HCT116 (cell line): ENCODE measurements at regions not wholly inside any gene's neighbourhood (a gene's known extent, or its start where the extent isn't known, plus 50 kb on each side); places are given as distances from the start of the nearest gene placed in this dataset.

Source experiments
- ATAC-seq: fragments of 200-7000 bp; cut with Tn5 transposase; 2 replicates; pipeline ENCODE4 v1.9.1; 2020; ENCODE audit warnings: mild to moderate bottlenecking, moderate library complexity
- BruUV-seq: library from RNA; stranded (reverse); fragments of 400-500 nt; replicated peaks from 2 replicates; lab custom pipeline; 2021; lab: Mats Ljungman, UMichigan
- CTCF ChIA-PET: fragments of 300-600 bp; sonication (Branson Sonifier 250); formaldehyde crosslinking; loops from one replicate; lab custom pipeline; 2021; ENCODE audit warnings: antibody characterized with exemption; lab: Charles Lee
- POLR2A ChIA-PET: fragments of 300-600, 350-600 bp; sonication (Branson Sonifier 250); formaldehyde crosslinking; loops from one replicate; lab custom pipeline; 2021; ENCODE audit warnings: antibody characterized with exemption; lab: Charles Lee
- RAD21 ChIA-PET, 2 experiments: fragments of 300-600 bp; sonication (Branson Sonifier 250); formaldehyde crosslinking; loops; one replicate each; lab custom pipeline; 2023; ENCODE audit warnings: low total read pairs in 2 of 2; ENCODE audit not compliant: uncharacterized antibody in 2 of 2, unreplicated experiment in 2 of 2, low non-redundant PET in 1 of 2; lab: Charles Lee
- DNase-seq: peaks from one replicate; pipeline ENCODE4 v3.0.0-alpha.2; 2010; ENCODE audit warnings: low read depth, low spot score
- H2AFZ ChIP-seq: fragments of 200-600 bp; shearing (Covaris generic), sonication (generic); 2 replicates; pipeline ENCODE4 v1.6.1; 2017; ENCODE audit warnings: low read depth, mixed run types, mixed read lengths, antibody characterized with exemption, low read length; ENCODE audit not compliant: poor library complexity, severe bottlenecking
- H3K27ac ChIP-seq: 2 replicates; pipeline ENCODE4 v1.5.1; 2012; ENCODE audit warnings: low read depth, low read length
- H3K27me3 ChIP-seq: fragments of 200-600 bp; sonication (generic); 2 replicates; pipeline ENCODE4 v1.6.1; 2016; ENCODE audit warnings: mixed run types, low read length, mixed read lengths; ENCODE audit not compliant: insufficient read depth
- H3K36me3 ChIP-seq, 2 experiments: fragments of 200-500 bp in 1 of 2; fragments of 200-600 bp in 1 of 2; sonication (Bioruptor generic) in 1 of 2; sonication (generic) in 1 of 2; 2 replicates each; pipeline versions ENCODE4 v1.5.1 to v1.6.1; 2014 to 2016; ENCODE audit warnings: low read length in 2 of 2, inconsistent platforms in 1 of 2, mixed read lengths in 1 of 2, mixed run types in 1 of 2; ENCODE audit not compliant: insufficient read depth in 2 of 2, control insufficient read depth in 1 of 2
- H3K4me1 ChIP-seq, 2 experiments: fragments of 200-600 bp in 1 of 2; sonication (generic) in 1 of 2; 2 replicates each; pipeline versions ENCODE4 v1.5.1 to v1.6.1; 2012 to 2017; ENCODE audit warnings: low read length in 2 of 2, inconsistent platforms in 1 of 2, mild to moderate bottlenecking in 1 of 2, mixed read lengths in 1 of 2, mixed run types in 1 of 2, moderate library complexity in 1 of 2; ENCODE audit not compliant: insufficient read depth in 2 of 2, control insufficient read depth in 1 of 2
- H3K4me2 ChIP-seq: fragments of 200-600 bp; sonication (generic); 2 replicates; pipeline ENCODE4 v1.6.1; 2017; ENCODE audit warnings: mixed run types, low read length, mixed read lengths
- H3K4me3 ChIP-seq, 2 experiments: fragments of 200-600 bp in 1 of 2; sonication (generic) in 1 of 2; replicated peaks in 1 of 2; 2 replicates each; pipeline ENCODE4 v1.5.1; 2011 to 2016; ENCODE audit warnings: low read length in 2 of 2, control low read depth in 1 of 2, low read depth in 1 of 2, mild to moderate bottlenecking in 1 of 2, mixed read lengths in 1 of 2, mixed run types in 1 of 2
- H3K79me2 ChIP-seq: fragments of 200-600 bp; sonication (generic); 2 replicates; pipeline ENCODE4 v1.6.1; 2017; ENCODE audit warnings: mild to moderate bottlenecking, mixed run types, low read length, moderate library complexity, mixed read lengths; ENCODE audit not compliant: insufficient read depth
- H3K9ac ChIP-seq: fragments of 200-600 bp; sonication (generic); 2 replicates; pipeline ENCODE4 v1.6.1; 2016; ENCODE audit warnings: low read length, mixed read lengths
- H3K9me2 ChIP-seq: fragments of 200-600 bp; sonication (generic), shearing (Covaris generic); 2 replicates; pipeline ENCODE4 v1.6.1; 2017; ENCODE audit warnings: mixed run types, mild to moderate bottlenecking, moderate library complexity; ENCODE audit not compliant: insufficient read depth
- H3K9me3 ChIP-seq, 2 experiments: fragments of 200-500 bp in 1 of 2; fragments of 200-600 bp in 1 of 2; sonication (Bioruptor generic) in 1 of 2; sonication (generic) in 1 of 2; 2 replicates each; pipeline ENCODE4 v1.6.1; 2014 to 2017; ENCODE audit warnings: low read length in 2 of 2, mixed read lengths in 2 of 2, inconsistent platforms in 1 of 2, low read depth in 1 of 2, mild to moderate bottlenecking in 1 of 2, mixed run types in 1 of 2, moderate library complexity in 1 of 2; ENCODE audit not compliant: control insufficient read depth in 1 of 2, insufficient read depth in 1 of 2
- H4K20me1 ChIP-seq: fragments of 200-600 bp; sonication (generic), shearing (Covaris generic); 2 replicates; pipeline ENCODE4 v1.6.1; 2017; ENCODE audit warnings: mixed run types, mild to moderate bottlenecking, moderate library complexity; ENCODE audit not compliant: insufficient read depth
- ATF3 ChIP-seq: IDR thresholded peaks from 2 replicates; pipeline ENCODE4 v1.6.1; 2012
- CTCF ChIP-seq, 3 experiments: fragments of 200-600 bp in 1 of 3; sonication (generic) in 1 of 3; IDR thresholded peaks in 2 of 3; conservative IDR thresholded peaks in 1 of 3; 2 replicates each; pipeline ENCODE4 v1.5.1; 2012 to 2017; ENCODE audit warnings: low read depth in 2 of 3, low read length in 2 of 3, antibody characterized with exemption in 1 of 3, borderline replicate concordance in 1 of 3, control low read depth in 1 of 3, mild to moderate bottlenecking in 1 of 3, mixed read lengths in 1 of 3, mixed run types in 1 of 3, moderate library complexity in 1 of 3; ENCODE audit not compliant: insufficient read depth in 1 of 3
- JUND ChIP-seq: IDR thresholded peaks from 2 replicates; pipeline ENCODE4 v1.6.1; 2012
- MAX ChIP-seq: IDR thresholded peaks from 2 replicates; pipeline ENCODE4 v1.6.1; 2012
- POLR2A ChIP-seq: IDR thresholded peaks from 2 replicates; pipeline ENCODE4 v1.7.0; 2011; ENCODE audit warnings: borderline replicate concordance; ENCODE audit not compliant: insufficient read depth, insufficient read length; ENCODE audit errors: extremely low read depth
- RAD21 ChIP-seq: IDR thresholded peaks from 2 replicates; pipeline ENCODE4 v1.6.1; 2012; ENCODE audit warnings: low read depth, mild to moderate bottlenecking
- SIN3A ChIP-seq: IDR thresholded peaks from 2 replicates; pipeline ENCODE4 v1.6.1; 2012; ENCODE audit warnings: low read depth
- SRF ChIP-seq: IDR thresholded peaks from 2 replicates; pipeline ENCODE4 v1.6.1; 2012; ENCODE audit warnings: low read depth
- TCF7L2 ChIP-seq: IDR thresholded peaks from 2 replicates; pipeline ENCODE4 v1.7.0; 2011; ENCODE audit warnings: borderline replicate concordance, inconsistent platforms; ENCODE audit not compliant: insufficient read depth, insufficient read length; ENCODE audit errors: extremely low read depth
- YY1 ChIP-seq: IDR thresholded peaks from 2 replicates; pipeline ENCODE4 v1.6.1; 2011; ENCODE audit warnings: low read length, low read depth, moderate library complexity, mild to moderate bottlenecking; ENCODE audit not compliant: insufficient replicate concordance; ENCODE audit errors: extremely low read depth
- ZBTB33 ChIP-seq: IDR thresholded peaks from 2 replicates; pipeline ENCODE4 v1.6.1; 2011; ENCODE audit warnings: mild to moderate bottlenecking, low read length, moderate library complexity; ENCODE audit not compliant: insufficient replicate concordance; ENCODE audit errors: extremely low read depth
- intact Hi-C: fragments of 100-400 bp; cut with micrococcal nuclease; formaldehyde crosslinking; loops from 2 replicates; pipeline ENCODE4 v1.10.0; 2022

- no TSS peak for BruUV-seq
These were observed 764.2 kb upstream of the ZNF608 start for GRCh38 chr5:125510651-125511050.

More at GRCh38 chr5:125510651-125511050, 764.2 kb upstream of the ZNF608 start:
- no peaks in the 10 kb centered on the region for H4K20me1 ChIP-seq
- no peaks in the 10 kb centered on the region for H3K4me1 ChIP-seq
- no peak overlapping the region for H3K4me2 ChIP-seq
- H3K9me2 ChIP-seq, result no peaks in the 10 kb centered on the region
- TF ChIP-seq MAX, result no peak
- no peak for TF ChIP-seq CTCF (IDR thresholded peaks at IDR 0.05 in 2 of 3, conservative IDR thresholded peaks at IDR 0.05 in 1 of 3; ENCODE audit: borderline replicate concordance in 1 of 3, insufficient read depth in 1 of 3, low read depth in 2 of 3, low read length in 2 of 3)
- no peak for TF ChIP-seq YY1
- no peak for TF ChIP-seq RAD21
- no peak for TF ChIP-seq ATF3
- TF ChIP-seq TCF7L2, result no peak
- no peak for TF ChIP-seq POLR2A
- TF ChIP-seq ZBTB33, result no peak
- TF ChIP-seq JUND, result no peak
- no peak for TF ChIP-seq SIN3A
- no peak for TF ChIP-seq SRF
- H3K36me3 ChIP-seq, result no peaks in the 10 kb centered on the region
- no peaks in the 10 kb centered on the region for H3K79me2 ChIP-seq
- H2AFZ ChIP-seq, result no peak overlapping the region
- no peak overlapping the region for H3K27ac ChIP-seq
- no peak overlapping the region for H3K4me3 ChIP-seq
- DNase-seq, result no peak
- no peaks in the 10 kb centered on the region for H3K9me3 ChIP-seq
- POLR2A ChIA-PET, result no interaction called here
- no peak for ATAC-seq
- intact Hi-C loops, result no loop called here
- no peak overlapping the region for H3K9ac ChIP-seq
- CTCF ChIA-PET, result no interaction called here
- RAD21 ChIA-PET, result no interaction called here
- no peaks in the 10 kb centered on the region for H3K27me3 ChIP-seq
